ENCODE measurements at regions not wholly inside any gene's neighbourhood (a gene's known extent, or its start where the extent isn't known, plus 50 kb on each side); places are given as distances from the start of the nearest gene placed in this dataset.

DNA sequence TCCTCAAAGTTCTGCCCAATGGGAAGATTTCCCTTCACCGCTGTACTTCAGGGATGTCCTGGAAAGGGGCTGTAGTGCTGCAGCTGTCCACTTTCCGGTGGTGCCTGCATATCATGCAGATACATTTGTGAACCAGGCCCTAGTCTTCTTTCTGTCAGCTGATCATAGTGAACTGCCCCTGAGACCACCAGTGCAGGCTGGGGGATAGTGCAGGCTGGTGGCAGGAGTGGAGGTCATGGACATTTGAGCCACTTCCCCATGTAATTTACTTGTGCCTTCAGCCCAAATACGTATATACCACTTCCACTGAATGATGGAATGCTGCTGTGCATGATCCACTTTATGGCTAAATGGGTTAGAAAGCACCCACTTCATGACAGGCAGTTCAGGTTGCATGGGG, 120.0 kb downstream of the ZNF280B start:
- Mint-ChIP-seq H3K27me3 (peaks cover 55% of the 10 kb centered on the region), H3K4me3 (no peak overlapping the region), H3K36me3 (ENCODE audit: low read depth) (no peaks in the 10 kb centered on the region), H3K27ac (no peak overlapping the region), H3K9me3 (no peaks in the 10 kb centered on the region), H3K4me1 (no peaks in the 10 kb centered on the region)
- ATAC-seq (replicated peaks): no peak

DNA sequence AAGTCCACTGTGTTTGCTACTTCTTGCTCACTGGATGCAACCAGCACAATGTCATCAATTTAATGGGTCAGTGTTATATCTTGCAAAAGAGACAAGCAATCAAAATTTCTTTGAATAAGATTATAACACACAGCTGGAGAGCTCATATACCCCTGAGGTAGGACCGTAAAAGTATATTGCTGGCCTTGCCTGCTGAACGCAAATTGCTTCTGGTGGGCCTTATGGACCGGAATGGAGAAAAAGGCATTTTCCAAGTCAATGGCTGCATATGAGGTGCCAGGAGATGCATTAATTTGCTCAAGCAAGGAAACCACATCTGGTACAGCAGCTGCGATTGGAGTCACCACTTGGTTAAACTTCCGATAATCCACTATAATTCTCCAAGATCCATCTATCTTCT, 119.1 kb downstream of the ZNF280B start:
- Mint-ChIP-seq H3K36me3 (ENCODE audit: low read depth) (no peaks in the 10 kb centered on the region), H3K9me3 (no peaks in the 10 kb centered on the region), H3K27me3 (peaks cover 50% of the 10 kb centered on the region), H3K27ac (no peak overlapping the region), H3K4me3 (no peak overlapping the region), H3K4me1 (no peaks in the 10 kb centered on the region)
- ATAC-seq (replicated peaks): no peak

DNA sequence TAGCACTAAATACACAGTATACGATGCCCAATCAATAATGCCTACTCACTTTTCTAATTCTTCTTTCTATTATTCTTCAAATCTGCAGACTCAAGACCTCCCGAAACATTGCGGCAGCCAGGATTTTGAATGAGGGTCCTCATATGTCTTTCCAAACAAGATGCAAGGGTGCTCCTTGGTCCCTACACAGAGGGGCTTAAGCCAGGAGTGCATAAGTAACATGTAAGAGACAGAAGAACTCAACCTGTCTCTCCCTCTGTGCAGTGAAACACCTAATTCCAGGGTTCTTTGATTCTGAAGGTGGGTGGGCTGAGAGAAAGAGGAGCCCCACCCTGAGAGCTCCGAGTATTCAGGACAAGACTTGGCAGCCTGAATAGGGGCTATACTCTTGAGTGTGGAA, 117.6 kb downstream of the ZNF280B start:
- Mint-ChIP-seq H3K9me3 (no peaks in the 10 kb centered on the region), H3K36me3 (ENCODE audit: low read depth) (no peaks in the 10 kb centered on the region), H3K4me1 (no peaks in the 10 kb centered on the region), H3K4me3 (no peak overlapping the region), H3K27ac (no peak overlapping the region), H3K27me3 (peaks cover 40% of the 10 kb centered on the region)
- ATAC-seq (replicated peaks): no peak

DNA sequence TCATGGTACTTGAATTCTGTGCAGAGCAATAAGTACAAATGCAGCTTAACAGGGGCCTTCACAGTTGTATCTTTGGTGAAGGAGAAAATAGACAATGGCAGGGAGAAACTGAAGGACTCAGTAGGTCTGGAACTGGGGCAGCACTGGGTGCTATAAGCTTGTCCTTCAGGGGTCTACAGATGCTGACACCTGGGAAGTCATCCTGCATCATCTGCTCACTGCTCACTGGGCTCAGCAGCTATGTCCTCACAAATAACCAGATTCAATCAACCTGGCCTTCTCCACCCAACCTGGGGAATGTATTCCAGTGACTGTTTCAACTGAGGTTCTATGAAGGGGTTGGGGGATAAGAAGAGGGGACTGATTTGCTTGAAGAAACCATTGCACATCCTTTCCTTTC, 117.0 kb downstream of the ZNF280B start:
- Mint-ChIP-seq H3K27me3 (peaks cover 40% of the 10 kb centered on the region), H3K9me3 (no peaks in the 10 kb centered on the region), H3K36me3 (ENCODE audit: low read depth) (no peaks in the 10 kb centered on the region), H3K4me1 (no peaks in the 10 kb centered on the region), H3K27ac (no peak overlapping the region), H3K4me3 (no peak overlapping the region)
- ATAC-seq (replicated peaks): no peak

DNA sequence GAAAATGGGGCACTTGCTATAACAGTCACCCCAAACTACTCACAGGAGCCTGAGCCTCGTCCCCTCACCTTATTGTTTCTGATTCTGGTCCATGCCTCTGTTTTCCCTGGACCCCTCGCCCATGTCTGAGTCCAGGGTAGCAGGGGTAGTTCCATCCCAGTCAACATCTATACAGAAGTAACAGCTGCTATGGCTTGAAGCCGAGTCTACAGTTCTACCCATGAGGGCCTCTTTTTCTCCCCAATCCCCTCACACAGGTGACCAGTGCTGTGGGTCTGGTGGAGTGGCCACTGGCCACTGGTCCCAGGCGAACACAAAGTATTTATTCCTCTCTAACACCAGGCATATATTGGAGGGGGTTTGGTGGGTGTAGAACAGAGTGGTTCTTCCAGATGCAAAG, 116.4 kb downstream of the ZNF280B start:
- no peak overlapping the region for H3K4me3 Mint-ChIP-seq
- no peak for ATAC-seq (replicated peaks)
- no peak overlapping the region for H3K27ac Mint-ChIP-seq
- no peaks in the 10 kb centered on the region for H3K36me3 Mint-ChIP-seq (ENCODE audit: low read depth)
- no peaks in the 10 kb centered on the region for H3K4me1 Mint-ChIP-seq
- no peaks in the 10 kb centered on the region for H3K9me3 Mint-ChIP-seq
- H3K27me3 Mint-ChIP-seq: peaks cover 43% of the 10 kb centered on the region

GRCh38 chr22:22394591-22394990, 114.0 kb downstream of the ZNF280B start:
- no peak overlapping the region for H3K4me3 Mint-ChIP-seq

DNA sequence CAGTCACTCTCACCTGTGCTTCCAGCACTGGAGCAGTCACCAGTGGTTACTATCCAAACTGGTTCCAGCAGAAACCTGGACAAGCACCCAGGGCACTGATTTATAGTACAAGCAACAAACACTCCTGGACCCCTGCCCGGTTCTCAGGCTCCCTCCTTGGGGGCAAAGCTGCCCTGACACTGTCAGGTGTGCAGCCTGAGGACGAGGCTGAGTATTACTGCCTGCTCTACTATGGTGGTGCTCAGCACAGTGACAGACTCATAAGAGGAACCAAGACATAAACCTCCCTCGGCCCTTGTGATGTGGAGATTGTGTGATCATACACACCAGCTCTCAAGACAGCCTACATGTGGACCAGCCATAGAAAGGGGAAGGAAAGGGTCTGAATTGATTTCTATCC, 113.3 kb downstream of the ZNF280B start:
- Mint-ChIP-seq H3K4me1 (no peaks in the 10 kb centered on the region), H3K27me3 (peaks cover 22% of the 10 kb centered on the region), H3K36me3 (ENCODE audit: low read depth) (no peaks in the 10 kb centered on the region), H3K9me3 (no peaks in the 10 kb centered on the region), H3K4me3 (no peak overlapping the region), H3K27ac (no peak overlapping the region)
- ATAC-seq (replicated peaks): no peak

More at GRCh38 chr22:22394591-22394990, 114.0 kb downstream of the ZNF280B start:
- Mint-ChIP-seq H3K36me3 (ENCODE audit: low read depth) (no peaks in the 10 kb centered on the region), H3K9me3 (no peaks in the 10 kb centered on the region), H3K27ac (no peak overlapping the region), H3K27me3 (peaks cover 27% of the 10 kb centered on the region), H3K4me1 (no peaks in the 10 kb centered on the region)
- ATAC-seq (replicated peaks): no peak

- H3K36me3 Mint-ChIP-seq (ENCODE audit: low read depth): no peaks in the 10 kb centered on the region
- H3K9me3 Mint-ChIP-seq: no peaks in the 10 kb centered on the region
- H3K27ac Mint-ChIP-seq: no peak overlapping the region
- peaks cover 12% of the 10 kb centered on the region for H3K27me3 Mint-ChIP-seq
- no peaks in the 10 kb centered on the region for H3K4me1 Mint-ChIP-seq
- no peak for ATAC-seq (replicated peaks)
- H3K4me3 Mint-ChIP-seq: no peak overlapping the region
Measured at GRCh38 chr22:22396741-22397291, 111.7 kb downstream of the ZNF280B start.

- peaks cover 12% of the 10 kb centered on the region for H3K27me3 Mint-ChIP-seq
- H3K36me3 Mint-ChIP-seq (ENCODE audit: low read depth): no peaks in the 10 kb centered on the region
- no peak for ATAC-seq (replicated peaks)
- H3K27ac Mint-ChIP-seq: no peak overlapping the region
- H3K4me3 Mint-ChIP-seq: no peak overlapping the region
- no peaks in the 10 kb centered on the region for H3K9me3 Mint-ChIP-seq
- H3K4me1 Mint-ChIP-seq: no peaks in the 10 kb centered on the region
Measured at GRCh38 chr22:22397292-22397870, 111.2 kb downstream of the ZNF280B start.

DNA sequence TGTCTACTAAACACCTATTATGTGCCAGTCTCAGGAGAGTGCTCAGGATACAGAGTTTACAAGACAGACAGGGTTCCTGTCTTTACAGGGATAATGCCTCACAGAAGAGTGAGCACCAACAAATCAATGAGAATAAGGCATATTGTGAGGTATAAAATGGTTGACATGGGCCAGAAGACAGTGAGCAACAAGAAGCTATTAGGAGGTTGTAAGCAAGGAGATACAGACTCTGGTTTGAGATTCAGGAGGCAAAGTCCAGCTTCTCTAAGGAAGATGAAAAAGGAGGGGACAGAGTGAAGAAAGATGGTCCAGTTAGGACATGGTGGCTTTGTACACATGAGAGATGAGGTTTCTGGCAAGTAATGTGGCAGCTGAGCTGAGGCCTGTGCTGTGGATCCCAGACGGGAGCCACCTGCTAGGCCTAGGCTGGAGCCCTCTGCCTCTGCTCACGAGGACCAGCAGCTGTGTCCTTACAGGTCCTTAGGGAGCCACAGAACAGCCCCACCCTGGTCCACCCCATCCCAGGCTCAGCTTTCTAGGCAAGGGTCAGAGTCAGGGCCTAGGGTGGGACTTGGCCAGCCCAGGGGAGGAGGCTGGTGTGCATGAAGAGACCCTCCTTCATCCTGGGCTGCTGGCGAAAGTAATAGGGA, 110.5 kb downstream of the ZNF280B start:
- no peak for ATAC-seq (replicated peaks)
- H3K4me1 Mint-ChIP-seq: no peaks in the 10 kb centered on the region
- H3K9me3 Mint-ChIP-seq: no peaks in the 10 kb centered on the region
- peaks cover 9% of the 10 kb centered on the region for H3K27me3 Mint-ChIP-seq
- no peaks in the 10 kb centered on the region for H3K36me3 Mint-ChIP-seq (ENCODE audit: low read depth)
- no peak overlapping the region for H3K27ac Mint-ChIP-seq
- H3K4me3 Mint-ChIP-seq: no peak overlapping the region

DNA sequence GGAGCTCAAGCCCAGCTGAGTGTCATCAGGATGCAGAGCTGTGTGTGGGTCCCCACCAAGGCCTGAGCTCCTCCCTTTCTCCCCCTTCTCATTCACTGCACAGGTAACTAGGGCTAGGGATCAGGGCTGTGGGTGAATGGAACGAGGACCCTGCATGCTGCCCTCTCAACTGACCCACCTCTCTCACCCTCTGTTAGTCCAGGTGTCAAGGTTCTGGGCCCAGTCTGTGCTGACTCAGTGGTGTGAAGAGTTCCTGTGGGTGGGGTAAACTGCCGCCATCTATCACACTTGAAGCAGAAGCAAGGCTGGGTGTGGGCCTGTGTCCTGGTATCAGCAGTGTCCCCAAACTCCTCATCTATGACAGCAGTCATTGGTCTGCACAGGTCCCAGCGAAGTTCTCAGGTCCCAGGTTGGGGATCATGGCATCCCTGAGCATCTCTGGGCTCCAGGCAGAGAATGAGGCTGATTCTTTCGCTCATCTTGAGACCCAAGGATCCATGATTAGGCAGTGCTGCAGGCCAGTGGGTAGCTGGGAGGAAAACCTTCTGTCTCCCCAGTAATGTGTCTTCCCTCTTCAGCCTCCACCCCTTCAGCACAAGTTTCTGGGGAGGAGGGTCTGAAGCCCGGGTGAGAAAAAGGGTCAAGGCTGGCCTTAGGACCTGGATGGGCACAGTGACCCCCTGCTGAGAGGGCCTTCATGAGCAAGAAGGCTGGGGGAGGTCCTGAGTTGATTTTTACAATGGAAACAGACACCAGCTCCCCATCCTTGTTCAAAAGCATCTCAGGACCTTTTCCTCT, 109.8 kb downstream of the ZNF280B start:
- no peaks in the 10 kb centered on the region for H3K36me3 Mint-ChIP-seq (ENCODE audit: low read depth)
- H3K4me3 Mint-ChIP-seq: no peak overlapping the region
- ATAC-seq (replicated peaks): no peak
- peaks cover 13% of the 10 kb centered on the region for H3K27me3 Mint-ChIP-seq
- no peaks in the 10 kb centered on the region for H3K9me3 Mint-ChIP-seq
- H3K27ac Mint-ChIP-seq: no peak overlapping the region
- no peaks in the 10 kb centered on the region for H3K4me1 Mint-ChIP-seq

- no peaks in the 10 kb centered on the region for H3K9me3 Mint-ChIP-seq
- no peaks in the 10 kb centered on the region for H3K4me1 Mint-ChIP-seq
- H3K27me3 Mint-ChIP-seq: peaks cover 8% of the 10 kb centered on the region
Measured at GRCh38 chr22:22400099-22400498, 108.4 kb downstream of the ZNF280B start.

GRCh38 chr22:22400964-22401363, 107.6 kb downstream of the ZNF280B start:
- Mint-ChIP-seq H3K36me3 (ENCODE audit: low read depth) (no peaks in the 10 kb centered on the region), H3K27ac (no peak overlapping the region), H3K9me3 (no peaks in the 10 kb centered on the region), H3K4me1 (no peaks in the 10 kb centered on the region), H3K27me3 (peaks cover 11% of the 10 kb centered on the region), H3K4me3 (no peak overlapping the region)
- ATAC-seq (replicated peaks): no peak

More at GRCh38 chr22:22400099-22400498, 108.4 kb downstream of the ZNF280B start:
- ATAC-seq (replicated peaks): no peak
- H3K36me3 Mint-ChIP-seq (ENCODE audit: low read depth): no peaks in the 10 kb centered on the region
- H3K4me3 Mint-ChIP-seq: no peak overlapping the region
- H3K27ac Mint-ChIP-seq: no peak overlapping the region

DNA sequence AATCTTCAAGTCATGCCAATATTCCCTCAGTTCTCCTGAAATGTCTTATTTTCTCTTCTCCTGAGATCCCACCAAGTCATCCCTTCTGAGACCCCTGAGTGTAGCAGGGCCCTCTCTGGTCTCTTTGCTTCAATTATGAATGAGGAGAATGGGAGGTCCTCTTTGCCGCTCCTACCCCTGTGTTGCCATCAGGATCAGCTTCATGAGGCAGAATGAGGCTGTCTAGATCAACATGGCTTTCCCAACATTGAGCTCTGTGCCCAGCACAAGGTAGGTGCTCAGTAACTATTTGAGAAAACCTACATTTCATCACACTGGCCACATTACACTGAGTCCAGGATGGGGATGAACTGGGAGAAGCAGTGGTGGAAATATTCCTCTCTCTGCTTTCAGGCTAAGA, 107.2 kb downstream of the ZNF280B start:
- H3K27me3 Mint-ChIP-seq: peaks cover 13% of the 10 kb centered on the region
- ATAC-seq (replicated peaks): no peak
- no peaks in the 10 kb centered on the region for H3K36me3 Mint-ChIP-seq (ENCODE audit: low read depth)
- no peaks in the 10 kb centered on the region for H3K4me1 Mint-ChIP-seq
- no peak overlapping the region for H3K27ac Mint-ChIP-seq
- H3K4me3 Mint-ChIP-seq: no peak overlapping the region
- no peaks in the 10 kb centered on the region for H3K9me3 Mint-ChIP-seq

DNA sequence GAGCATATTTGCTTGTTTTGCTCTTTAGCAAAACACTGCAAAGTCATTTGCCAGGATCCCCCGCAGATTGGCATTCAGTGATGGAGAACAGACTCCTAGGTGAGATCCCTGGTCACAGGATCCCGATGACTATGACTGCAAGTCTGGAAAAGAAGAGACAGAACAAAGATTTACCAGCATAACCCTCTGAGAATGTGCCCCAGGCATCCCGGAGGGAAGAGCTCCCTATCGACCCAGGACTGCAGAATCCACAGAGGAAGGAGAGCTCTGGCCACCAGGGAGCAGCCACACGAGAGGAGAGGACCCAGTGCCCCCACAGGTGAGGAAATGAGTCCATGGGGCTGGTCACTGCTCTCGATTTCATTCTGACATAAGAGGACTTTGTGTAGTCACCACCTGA, 105.2 kb downstream of the ZNF280B start:
- no peaks in the 10 kb centered on the region for H3K9me3 Mint-ChIP-seq
- no peaks in the 10 kb centered on the region for H3K36me3 Mint-ChIP-seq (ENCODE audit: low read depth)
- no peaks in the 10 kb centered on the region for H3K4me1 Mint-ChIP-seq
- no peak overlapping the region for H3K4me3 Mint-ChIP-seq
- ATAC-seq (replicated peaks): no peak
- H3K27me3 Mint-ChIP-seq: peaks cover 24% of the 10 kb centered on the region
- no peak overlapping the region for H3K27ac Mint-ChIP-seq

Measured in activated T-helper 17 cell treated with anti-CD3 and anti-CD28 coated beads, Interleukin-2, amount 50 U/mL, for 72 hours (primary cell).